Activated T-cell treated with anti-CD3 and anti-CD28 coated beads, Interleukin-2, amount 50 U/mL, for 48 hours (primary cell): ENCODE measurements at regions not wholly inside any gene's neighbourhood (a gene's known extent, or its start where the extent isn't known, plus 50 kb on each side); places are given as distances from the start of the nearest gene placed in this dataset.
"Not testable (repeated sequence)": the region's sequence is repeated elsewhere in the genome, so short reads cannot be mapped to it uniquely, and the experiment has no call there.

ENCODE experiments used
- DNase-seq, 2 experiments: peaks; one replicate each; pipeline ENCODE4 v3.0.0-alpha.2; 2020

DNA sequence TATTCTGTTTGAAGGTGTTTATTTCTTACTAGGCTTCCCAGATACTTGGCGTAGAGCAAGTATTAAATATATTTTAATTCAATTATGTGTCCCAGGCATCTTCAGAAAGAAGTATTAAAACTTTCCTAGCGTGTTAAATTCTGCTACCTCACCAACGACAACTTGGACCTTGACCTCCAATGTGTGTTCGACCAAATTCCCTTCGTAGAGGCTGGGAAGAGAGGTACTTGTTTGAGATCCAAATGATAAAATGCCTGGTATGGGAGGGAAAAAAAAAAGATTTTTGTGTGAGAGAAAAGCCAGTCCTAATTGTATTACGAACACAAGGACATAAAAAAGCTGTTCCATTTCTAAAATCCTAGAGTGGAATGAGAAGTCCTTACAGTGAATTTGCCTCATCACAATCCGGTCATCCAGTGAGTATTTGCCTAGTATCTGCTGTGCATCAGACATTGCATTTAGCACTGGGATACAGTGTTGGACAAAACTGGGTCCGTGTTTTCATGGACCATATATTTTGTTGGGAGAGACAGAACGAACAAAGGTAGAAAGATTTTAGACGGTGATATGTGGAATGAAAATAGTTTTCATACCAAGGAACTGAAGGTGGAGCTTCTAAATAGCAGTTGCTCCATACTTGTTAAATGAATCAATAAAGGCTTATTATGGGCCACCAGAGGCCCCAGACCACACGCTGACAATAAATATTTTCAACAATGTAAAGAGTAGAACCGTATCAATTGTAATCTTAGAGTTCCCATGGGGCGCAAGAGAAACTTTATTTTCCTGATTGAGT, 103.1 kb downstream of the KIF4B start:
- no peak for DNase-seq

DNA sequence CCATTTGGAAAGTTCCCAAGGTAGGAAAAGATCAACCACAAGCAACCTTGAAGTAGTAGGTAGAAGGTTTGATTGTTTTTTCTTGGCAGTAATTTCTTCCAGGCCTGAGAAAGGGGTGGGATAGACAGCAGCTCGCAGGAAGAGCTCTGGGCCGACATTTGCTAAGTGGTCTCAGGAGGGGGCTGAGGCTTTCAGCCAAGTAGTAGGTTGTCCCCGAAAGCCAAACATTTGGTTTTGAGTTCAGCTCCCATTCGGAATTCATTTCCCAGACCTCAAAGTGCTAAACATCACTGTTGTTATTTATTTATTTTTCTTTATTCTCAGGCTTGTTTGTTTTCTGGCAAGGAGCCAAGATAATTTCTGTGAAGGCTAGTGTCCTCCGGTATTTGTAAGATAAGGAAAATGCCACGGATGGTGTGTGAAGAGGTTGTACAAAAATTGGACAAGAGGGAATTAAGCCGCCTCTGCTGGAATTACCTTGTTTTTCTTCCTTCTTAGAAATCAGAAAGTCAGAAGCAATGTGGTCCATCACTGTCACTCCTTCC, 112.1 kb downstream of the KIF4B start:
- no peak for DNase-seq

DNA sequence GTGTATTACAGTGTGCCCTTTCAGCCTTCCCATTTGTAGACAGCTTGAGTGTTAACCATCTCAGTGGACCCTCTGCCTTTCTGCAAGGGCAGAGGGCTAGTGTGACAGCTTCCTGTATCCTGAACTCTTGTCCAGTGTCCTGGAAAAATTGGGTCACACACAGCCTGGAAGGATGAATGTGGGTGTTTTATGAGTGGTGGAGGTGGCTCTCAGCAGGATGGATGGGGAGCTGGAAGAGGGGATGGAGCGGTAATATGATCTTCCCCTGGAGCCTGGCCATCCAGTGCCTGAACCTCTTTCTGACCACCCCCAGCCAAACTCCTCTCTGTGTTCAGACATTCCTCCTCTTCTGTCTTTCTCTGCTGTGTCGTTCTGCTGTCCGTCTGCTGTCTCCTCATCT, 113.0 kb downstream of the KIF4B start:
- no peak for DNase-seq

DNA sequence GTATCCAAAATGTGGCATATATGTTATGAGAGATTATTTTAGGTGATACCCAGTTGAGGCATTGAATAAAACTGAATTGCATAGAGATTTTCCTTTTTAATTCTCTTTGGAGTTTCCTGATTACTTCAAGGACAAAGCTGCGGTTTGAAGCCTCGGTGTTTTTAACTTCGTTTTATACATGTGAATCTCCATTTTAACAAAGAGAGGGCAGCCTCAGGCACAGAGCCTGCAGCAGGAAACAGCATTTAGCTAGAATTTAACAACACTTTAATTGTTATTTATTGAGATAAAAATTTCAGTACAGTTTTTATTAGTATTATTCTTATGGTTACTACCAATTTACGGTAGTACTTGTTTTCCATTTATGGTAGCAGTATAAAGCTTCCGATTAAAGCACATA, 114.0 kb downstream of the KIF4B start:
- DNase-seq, result no peak

DNA sequence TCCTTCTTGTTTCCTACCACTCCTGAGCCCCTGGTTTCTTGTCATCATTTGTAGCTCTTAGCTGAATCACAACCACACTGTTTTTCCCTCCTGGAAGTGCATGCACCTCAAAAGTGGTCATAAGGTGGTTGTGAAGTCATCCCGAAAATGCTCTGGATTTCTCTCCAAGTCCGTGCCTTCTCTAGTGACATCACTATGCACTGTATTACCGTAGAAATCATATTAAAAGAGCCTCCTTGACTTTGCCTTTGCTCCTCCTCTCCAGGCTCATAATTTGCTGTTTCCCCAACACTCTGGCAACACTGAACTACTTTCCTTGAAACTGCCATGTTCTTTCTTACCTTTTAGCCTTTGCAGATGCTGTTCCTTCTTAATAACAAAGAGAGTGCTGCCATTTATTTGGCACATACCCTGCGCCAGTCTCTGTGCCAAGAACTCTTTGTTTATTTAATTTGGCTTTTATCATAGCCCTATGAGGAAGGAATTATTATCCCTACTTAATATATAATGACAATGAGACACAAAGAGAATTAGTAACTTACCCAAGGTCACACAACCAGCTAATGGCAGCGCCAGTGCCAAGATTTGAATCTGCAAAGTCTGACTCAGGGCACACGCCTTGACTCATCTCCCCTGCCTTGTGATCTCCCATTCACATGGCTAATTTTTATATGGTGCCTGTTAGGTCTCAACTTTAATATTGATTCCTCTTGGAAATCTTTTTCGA, 115.4 kb downstream of the KIF4B start:
- no peak for DNase-seq

DNA sequence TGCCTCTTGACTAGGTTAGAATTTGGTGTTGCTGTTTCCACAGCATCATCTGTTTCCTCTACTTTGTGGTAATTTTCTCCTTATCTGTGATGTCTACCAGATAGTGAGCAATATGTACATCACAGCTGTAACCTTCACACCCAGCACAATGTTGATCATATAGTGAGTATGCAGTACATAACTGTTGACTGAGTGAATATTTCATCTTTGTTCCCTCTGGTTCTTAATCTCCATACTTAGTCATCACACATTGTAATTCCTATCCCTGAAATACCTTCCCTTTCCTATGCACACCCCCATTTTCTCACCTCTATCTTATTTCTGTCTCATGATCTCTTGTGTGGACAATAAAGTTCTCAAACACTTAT, 115.9 kb downstream of the KIF4B start:
- no peak for DNase-seq

DNA sequence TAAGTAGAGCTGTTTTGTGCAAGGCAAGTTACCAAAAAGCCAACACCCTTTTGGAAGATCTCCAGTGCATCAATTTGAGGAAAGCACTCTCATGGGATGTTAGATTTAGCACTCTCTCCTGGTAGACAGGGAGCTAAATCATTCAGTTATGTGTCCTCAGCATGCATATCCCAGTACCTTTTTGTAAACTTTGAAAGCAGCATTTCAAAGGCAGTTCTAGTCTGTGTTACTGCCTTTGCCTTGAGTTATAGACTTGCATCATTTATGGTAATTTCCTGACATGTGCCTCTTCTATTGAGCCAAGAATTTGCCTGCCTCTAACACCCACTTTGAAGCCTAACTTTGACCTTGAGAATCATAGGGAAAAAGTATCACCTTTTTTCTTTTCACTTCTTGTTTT, 120.6 kb downstream of the KIF4B start:
- no peak for DNase-seq

DNA sequence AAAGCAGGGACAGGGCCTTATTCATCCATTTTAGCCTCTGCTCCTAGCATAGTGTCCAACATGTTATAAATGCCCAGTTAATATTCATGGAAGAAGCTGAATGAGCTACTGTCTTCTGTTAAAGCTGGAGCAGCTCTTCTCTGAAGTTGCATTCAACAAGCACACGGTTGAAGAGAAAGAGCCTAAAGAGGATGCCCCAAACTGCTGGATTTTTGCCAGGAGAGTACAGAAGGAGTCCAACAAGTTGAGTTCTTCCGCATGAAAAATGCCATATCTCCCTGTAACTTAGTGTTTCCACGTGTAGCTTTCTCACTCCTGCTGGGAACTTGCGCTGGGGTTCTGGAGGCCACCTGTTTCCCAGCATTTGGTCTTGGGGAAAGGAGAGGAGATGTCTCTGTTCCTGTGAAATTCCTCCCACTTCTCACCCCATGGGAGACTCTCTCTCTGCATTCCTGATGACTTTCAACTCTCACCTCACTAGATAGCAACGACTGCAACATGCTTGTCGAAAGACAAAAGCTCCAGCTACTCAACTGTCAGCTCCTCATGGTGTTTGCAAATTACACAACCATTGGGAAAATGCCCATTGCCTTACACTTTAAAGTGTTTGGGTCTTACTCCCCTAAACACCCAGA, 122.8 kb downstream of the KIF4B start:
- no peak for DNase-seq

DNA sequence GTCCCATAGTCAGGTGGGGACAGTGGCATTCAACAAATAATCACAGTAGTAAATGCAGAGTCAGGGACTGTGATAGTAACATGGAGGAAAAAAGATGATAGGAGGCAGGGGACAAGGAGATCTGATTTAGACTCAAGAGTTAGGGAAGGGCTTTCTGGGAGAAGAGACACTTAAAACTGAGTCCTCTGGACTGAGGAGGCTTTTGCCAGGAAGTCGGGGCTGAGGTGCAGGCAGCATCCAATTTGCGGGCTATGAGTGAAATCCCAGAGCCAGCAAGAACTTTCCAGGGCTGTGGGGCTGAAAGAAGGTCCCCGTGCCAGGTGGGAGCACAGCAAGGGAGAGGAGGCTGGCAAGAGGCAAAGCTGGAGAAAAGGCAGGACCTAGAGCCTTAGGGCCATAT, 124.1 kb downstream of the KIF4B start:
- DNase-seq, result no peak

DNA sequence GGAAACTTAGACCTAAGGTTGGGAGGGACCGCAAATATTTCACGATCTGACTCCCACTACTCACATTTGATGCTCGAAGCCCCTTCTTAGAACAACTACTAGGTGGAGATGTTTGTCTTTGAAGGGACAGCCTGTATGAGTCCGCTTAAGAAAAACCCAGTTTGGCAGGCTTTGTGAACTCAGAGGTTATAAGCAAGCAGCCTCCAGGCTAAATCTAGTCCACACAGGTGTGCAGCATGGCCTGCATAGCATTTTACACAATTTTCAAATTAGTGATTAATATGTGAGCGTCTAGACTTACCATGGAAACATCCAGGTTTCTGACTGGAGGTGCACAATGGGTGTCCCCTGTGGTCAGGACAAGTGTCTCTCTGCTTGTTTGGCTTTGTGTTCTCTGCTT, 127.1 kb downstream of the KIF4B start:
- DNase-seq, result no peak

DNA sequence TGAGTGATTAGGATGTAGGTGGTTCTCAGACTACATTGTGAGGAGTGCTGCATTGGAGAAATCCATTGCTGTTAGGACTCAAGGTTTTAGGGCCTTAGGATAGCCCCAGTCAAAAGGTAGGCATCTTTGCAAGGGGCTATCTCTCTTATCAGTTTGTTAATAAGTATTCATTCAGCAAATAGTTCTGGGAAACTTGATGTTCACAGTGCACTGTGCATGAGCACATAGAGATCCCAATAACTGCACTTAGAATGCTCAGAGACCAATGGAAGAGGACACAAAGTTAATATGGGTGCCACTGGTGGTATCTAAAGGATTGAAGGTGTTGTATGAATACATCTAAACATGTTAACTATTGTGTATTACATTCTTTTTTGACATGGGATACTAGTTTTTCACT, 131.4 kb downstream of the KIF4B start:
- no peak for DNase-seq

DNA sequence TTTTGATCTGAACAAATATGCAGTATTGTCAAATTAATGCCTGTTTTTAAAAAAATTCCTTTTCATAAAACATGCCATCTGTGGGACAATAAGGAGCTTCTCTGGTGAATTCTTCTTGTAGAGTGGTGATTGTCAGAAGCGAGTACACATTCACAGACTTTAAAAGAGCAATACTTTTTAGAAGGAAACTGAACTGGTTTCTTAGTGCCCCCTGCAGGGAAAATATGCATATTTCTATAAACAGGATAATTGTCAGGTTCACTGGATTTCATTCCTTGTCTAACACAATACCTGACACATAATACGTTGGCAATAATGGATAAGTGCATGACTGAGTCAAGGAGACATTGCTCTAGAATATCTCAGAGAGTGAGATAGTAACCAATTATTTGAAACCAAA, 133.7 kb downstream of the KIF4B start:
- DNase-seq, result no peak

DNA sequence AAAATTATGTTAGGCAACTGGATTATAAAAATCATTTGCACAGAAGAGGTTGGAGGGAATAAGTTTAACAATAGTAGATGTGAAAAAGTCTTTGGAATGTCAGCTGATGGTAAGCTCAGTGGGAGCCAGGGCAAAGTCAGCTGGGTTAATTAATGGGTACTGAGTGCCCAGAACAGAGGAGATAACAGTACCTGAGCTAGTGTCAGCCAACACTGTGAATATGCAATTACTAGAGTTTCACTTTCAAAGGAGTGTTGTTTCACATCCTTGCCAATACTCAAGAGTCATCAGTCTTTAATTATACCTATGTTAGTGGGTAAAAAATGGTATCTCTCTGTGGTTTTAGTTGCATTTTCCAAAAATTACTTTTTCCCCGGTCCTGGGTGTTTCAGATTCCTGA, 135.1 kb downstream of the KIF4B start:
- DNase-seq, result no peak

DNA sequence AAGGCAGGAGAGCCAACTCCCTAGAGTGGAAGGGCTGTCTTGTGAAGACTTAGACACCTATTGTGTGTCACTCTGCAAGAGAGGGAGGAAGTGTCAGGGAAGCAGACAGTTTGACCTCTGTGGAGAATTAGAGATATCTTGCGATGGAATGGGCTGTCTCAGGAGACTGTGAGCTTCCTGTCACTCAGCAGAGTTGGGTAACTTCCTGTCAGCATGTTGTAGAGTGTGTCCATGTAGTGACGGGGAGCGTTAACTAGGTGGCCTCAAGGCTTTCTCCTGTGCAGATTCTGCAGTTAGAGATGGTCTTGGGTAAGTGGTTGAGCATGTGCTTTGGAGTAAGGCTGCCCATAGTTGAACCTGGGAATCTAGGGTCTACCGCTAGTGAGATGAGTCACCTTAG, 136.5 kb downstream of the KIF4B start:
- DNase-seq, result no peak

DNA sequence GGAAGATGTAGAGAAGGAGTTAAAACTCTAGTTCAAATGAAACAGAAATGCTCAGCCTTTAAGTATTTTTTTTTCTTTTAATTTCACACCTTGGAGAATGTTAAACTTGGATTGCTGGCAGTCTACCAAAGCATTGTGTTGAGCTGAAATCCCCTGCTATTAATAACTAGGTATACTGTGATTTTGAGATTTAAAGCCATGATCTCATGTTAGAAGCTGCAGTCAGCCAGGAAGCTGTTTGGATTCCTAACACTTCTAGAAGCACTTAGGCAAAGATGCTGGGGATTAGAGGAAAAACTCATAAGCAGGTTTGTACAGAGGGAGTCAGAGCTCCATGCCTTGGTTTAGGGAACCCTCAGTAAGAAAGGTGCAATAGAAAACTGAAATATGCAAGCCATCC, 141.4 kb downstream of the KIF4B start:
- no peak for DNase-seq

DNA sequence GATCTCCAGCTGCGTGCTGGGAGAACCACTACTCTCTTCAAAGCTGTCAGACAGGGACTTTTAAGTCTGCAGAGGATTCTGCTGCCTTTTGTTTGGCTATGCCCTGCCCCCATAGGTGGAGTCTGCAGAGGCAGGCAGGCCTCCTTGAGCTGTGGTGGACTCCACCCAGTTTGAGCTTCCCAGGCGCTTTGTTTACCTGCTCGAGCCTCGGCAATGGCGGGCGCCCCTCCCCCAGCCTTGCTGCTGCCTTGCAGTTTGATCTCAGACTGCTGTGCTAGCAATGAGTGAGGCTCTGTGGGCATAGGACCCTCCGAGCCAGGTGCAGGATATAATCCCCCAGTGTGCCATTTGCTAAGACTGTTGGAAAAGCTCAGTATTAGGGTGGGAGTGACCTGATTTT, 149.5 kb downstream of the KIF4B start:
- not testable (repeated sequence) for DNase-seq

DNA sequence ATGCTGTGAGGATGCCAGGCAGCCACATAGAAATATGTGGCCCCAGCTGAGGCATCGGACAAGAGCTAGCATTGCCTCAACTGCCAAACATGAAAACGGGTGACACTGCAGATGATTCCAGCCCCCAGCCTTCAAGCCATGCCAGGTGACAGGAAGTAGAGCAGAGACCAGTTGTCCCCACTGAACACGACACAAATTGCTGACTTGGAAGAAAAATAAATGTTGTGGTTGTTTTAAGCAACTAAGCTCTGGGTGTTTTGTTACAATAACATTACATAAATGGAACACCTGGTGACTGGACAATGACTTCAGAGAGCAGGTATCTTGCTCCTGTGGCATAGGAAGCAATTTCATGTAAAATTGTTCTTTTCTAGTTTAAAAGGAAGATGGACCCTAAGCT, 154.2 kb downstream of the KIF4B start:
- no peak for DNase-seq

DNA sequence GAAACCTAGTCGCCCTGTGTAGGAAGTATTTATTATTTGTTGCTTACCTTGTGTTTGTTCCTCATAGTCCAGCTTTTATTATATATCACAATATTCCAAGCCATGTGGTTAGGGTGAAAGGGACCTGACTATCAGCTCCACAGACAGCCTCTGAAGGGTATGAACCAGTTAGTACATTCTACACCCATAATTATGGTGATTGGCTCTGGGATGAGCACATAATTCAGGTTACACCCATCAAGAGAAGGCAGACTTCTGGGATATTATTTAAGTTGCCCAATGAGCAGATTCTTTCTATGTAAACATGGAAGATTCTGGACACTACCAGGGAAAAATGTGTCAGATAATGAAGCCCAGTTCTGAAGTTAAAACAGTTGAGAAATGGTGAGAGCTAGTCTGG, 168.0 kb downstream of the KIF4B start:
- no peak for DNase-seq

DNA sequence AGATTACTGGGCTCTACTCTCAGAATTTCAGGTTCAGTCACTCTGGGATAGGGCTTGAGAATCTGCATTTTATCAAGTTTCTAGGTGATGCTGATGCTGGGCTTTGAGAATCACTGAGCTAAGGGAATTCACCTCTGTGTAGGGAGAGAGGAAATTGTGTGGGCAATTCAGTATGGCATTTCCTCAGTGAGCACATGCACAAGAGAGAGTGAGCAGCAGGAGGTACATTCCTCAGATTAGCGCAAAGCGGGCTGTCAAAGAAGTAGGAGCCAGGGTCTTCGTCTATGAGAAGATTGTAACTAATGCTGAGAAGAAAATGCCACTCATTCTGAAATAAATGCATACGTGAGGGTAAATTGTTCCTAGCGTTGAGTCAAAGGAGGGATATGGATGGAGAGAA, 175.9 kb downstream of the KIF4B start:
- no peak for DNase-seq

DNA sequence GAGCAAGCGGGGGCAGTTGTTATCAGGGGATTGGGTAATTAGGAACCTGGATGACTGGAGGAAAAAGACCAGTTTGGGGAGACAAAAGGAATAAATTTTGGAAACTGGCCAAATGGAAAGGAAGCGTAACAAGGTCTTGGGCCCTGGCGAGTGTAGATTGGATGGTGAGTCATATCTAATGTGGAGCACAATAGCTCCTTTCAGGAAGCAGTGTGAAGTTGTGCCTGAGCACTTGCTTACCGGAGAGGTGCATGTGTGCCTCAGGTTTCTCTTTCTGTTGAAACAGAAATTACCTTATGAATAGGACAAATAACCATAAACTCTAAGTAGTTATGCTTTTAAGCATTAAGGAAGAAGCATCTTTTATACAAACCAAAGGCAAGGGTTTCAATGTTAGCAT, 176.4 kb downstream of the KIF4B start:
- DNase-seq, result no peak

DNA sequence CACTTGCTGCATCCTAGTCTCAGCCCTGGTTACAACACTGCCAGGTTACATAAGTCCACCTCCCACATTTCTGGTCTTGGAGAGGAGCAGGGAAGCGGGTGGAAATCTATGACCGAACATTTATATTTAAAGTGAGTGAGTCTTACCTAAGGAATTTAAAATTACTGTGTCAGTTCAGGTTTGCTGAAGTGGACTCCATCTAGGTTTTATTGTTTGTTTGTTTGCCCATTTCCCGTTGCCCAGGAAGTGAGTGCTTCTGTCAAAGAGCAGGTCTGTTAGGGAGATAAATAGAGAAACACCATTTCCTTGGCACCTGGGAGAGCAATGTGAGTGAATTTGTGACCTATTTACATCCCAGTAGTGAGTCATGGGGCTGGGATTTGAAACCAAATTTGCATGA, 179.5 kb downstream of the KIF4B start:
- DNase-seq, result no peak

DNA sequence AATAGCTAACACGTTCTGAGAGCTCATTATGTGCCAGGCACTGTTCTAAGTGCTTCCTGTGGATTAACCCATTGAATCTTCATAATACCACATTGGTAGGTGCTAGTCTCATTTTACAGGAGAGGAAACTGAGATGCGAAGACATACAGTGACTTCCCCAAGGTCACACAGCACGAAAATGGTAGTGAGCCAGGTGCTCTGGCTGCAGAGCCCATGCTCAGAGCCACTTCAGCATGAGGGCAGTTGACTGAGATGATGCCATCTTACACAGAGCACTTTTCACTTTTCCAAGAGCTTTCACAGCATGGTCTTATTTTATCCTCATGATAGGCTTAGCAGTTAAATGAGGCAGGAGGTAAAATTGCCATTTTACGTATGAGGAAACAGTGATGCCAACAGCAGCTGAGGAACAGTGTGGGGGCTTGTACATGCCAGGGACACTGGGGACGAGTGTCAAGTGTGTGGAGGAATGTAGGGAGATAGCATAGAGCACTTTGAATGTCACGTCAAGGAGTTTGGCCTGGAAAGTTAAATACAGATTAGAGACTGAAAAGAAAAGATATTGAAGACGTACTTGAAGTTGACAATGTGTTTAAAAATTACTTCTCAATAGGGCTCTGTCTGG, 180.0 kb downstream of the KIF4B start:
- DNase-seq, result no peak

DNA sequence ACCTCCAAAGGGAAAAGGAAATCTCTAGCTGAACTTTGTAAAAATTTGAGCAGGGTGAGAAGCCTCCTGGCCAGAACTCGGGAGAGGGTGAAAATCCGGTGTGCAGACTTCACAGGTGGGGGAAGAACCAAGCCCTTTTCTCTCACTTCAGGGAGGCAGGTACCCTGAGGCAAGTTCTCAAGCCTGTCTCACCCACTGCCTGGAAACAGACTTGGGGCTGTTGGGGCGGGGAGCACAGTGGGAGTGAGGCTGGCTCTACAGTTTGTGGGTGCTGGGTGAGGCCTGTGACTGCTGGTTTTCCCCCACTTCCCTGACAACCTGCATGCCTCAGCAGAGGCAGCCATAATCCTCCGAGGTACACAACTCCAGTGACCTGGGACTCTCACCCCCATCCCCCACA, 187.1 kb downstream of the KIF4B start:
- DNase-seq, result no peak

DNA sequence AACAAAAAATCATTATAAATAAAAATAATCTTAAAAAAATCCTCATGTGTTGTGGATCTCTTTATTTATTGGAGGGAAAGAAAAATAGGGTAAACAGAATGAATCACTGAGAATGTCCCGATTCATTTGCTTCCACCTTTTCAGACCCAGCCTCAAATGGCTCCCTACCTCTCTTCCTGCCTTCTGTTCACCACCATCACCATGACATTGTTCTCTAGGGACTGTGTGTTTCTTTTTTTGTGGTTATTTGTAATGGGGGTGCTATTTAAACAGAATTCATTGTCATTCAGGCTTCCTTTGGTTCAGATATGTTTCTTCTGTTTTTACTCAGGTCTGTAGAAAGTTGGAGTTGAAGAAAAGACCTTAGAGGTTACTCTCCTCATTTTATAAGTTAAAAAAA, 198.2 kb downstream of the KIF4B start:
- no peak for DNase-seq
